Endothelial cell of umbilical vein (primary cell): ENCODE measurements at regions not wholly inside any gene's neighbourhood (a gene's known extent, or its start where the extent isn't known, plus 50 kb on each side); places are given as distances from the start of the nearest gene placed in this dataset.

ENCODE experiments used
- BruUV-seq: library from RNA; stranded (reverse); fragments of 400-500 nt; replicated peaks from 2 replicates; lab custom pipeline; 2021; lab: Mats Ljungman, UMichigan
- CTCF ChIA-PET: fragments of 300-600, 350-600 bp; sonication (Branson Sonifier 250); formaldehyde crosslinking; loops from one replicate; lab custom pipeline; 2021; ENCODE audit warnings: antibody characterized with exemption, inconsistent platforms; lab: Charles Lee
- POLR2A ChIA-PET: fragments of 300-600, 350-600 bp; sonication (Branson Sonifier 250); formaldehyde crosslinking; loops from one replicate; lab custom pipeline; 2021; ENCODE audit warnings: antibody characterized with exemption, inconsistent platforms; lab: Charles Lee
- DNase-seq: peaks from one replicate; pipeline ENCODE4 v3.0.0-alpha.2; 2011; ENCODE audit warnings: low read depth, low spot score
- FAIRE-seq: peaks from 2 replicates; lab custom pipeline; 2011; peaks lifted over from hg19 to GRCh38; lab: Jason Lieb, UNC
- H2AFZ ChIP-seq: 2 replicates; pipeline ENCODE4 v1.6.0; 2012; ENCODE audit warnings: low read depth, low read length, control low read depth, inconsistent platforms
- H3K27ac ChIP-seq: 2 replicates; pipeline ENCODE4 v1.5.1; 2011; ENCODE audit warnings: low read depth, mild to moderate bottlenecking, control low read depth, low read length, moderate library complexity; ENCODE audit not compliant: insufficient read depth
- H3K27me3 ChIP-seq, 2 experiments: 2 replicates each; pipeline versions ENCODE4 v1.6.0 to v1.6.1; 2011; ENCODE audit warnings: low read length in 2 of 2, mixed read lengths in 1 of 2; ENCODE audit not compliant: control insufficient read depth in 2 of 2, insufficient read depth in 2 of 2
- H3K36me3 ChIP-seq, 2 experiments: 2 replicates in 1 of 2; 3 replicates in 1 of 2; pipeline ENCODE4 v1.5.1; 2011; ENCODE audit warnings: low read length in 2 of 2, mild to moderate bottlenecking in 1 of 2, moderate library complexity in 1 of 2; ENCODE audit not compliant: control insufficient read depth in 2 of 2, insufficient read depth in 2 of 2; ENCODE audit errors: extremely low read depth in 1 of 2
- H3K4me1 ChIP-seq: 3 replicates; pipeline ENCODE4 v1.5.1; 2011; ENCODE audit warnings: mild to moderate bottlenecking, low read length; ENCODE audit not compliant: control insufficient read depth, insufficient read depth; ENCODE audit errors: extremely low read depth
- H3K4me2 ChIP-seq: 2 replicates; pipeline ENCODE4 v1.6.1; 2011; ENCODE audit warnings: low read length, control low read depth, mixed read lengths; ENCODE audit not compliant: insufficient read depth
- H3K4me3 ChIP-seq, 3 experiments: fragments of 200-600 bp in 1 of 3; sonication (generic), shearing (Covaris generic) in 1 of 3; replicated peaks in 1 of 3; 2 replicates each; pipeline ENCODE4 v1.5.1; 2011 to 2016; ENCODE audit warnings: control low read depth in 3 of 3, low read length in 3 of 3, mild to moderate bottlenecking in 2 of 3, inconsistent platforms in 1 of 3, low read depth in 1 of 3, moderate library complexity in 1 of 3; ENCODE audit not compliant: insufficient read depth in 1 of 3
- H3K79me2 ChIP-seq: 2 replicates; pipeline ENCODE4 v1.6.0; 2012; ENCODE audit warnings: low read length, inconsistent platforms; ENCODE audit not compliant: control insufficient read depth, insufficient read depth
- H3K9ac ChIP-seq: replicated peaks from 2 replicates; pipeline ENCODE3; 2011; ENCODE audit warnings: low read length, control low read depth; ENCODE audit not compliant: insufficient read depth; ENCODE audit errors: extremely low read depth
- H3K9me1 ChIP-seq: replicated peaks from 3 replicates; pipeline ENCODE4 v1.6.0; 2011; ENCODE audit warnings: mild to moderate bottlenecking, low read length; ENCODE audit not compliant: control insufficient read depth, insufficient read depth; ENCODE audit errors: extremely low read depth
- H3K9me3 ChIP-seq: replicated peaks from 2 replicates; pipeline ENCODE4 v1.5.1; 2012; ENCODE audit warnings: low read length, inconsistent platforms; ENCODE audit not compliant: control insufficient read depth, insufficient read depth
- H4K20me1 ChIP-seq: replicated peaks from 2 replicates; pipeline ENCODE3; 2011; ENCODE audit warnings: mild to moderate bottlenecking, low read length; ENCODE audit not compliant: control insufficient read depth, insufficient read depth; ENCODE audit errors: extremely low read depth
- CTCF ChIP-seq, 2 donors: IDR thresholded peaks; 1 replicate in 1 of 2; 2 replicates in 1 of 2; pipeline ENCODE4 v1.5.1; 2011; ENCODE audit warnings: low read length in 2 of 2, mild to moderate bottlenecking in 2 of 2, moderate library complexity in 2 of 2, control low read depth in 1 of 2, inconsistent platforms in 1 of 2, low read depth in 1 of 2; ENCODE audit not compliant: insufficient read depth in 1 of 2; ENCODE audit errors: extremely low read depth in 1 of 2
- EZH2 ChIP-seq: IDR thresholded peaks from 2 replicates; pipeline ENCODE4 v1.6.1; 2012; ENCODE audit warnings: borderline replicate concordance, low read depth, mild to moderate bottlenecking, moderate library complexity, low read length, inconsistent platforms; ENCODE audit not compliant: severe bottlenecking
- FOS ChIP-seq: IDR thresholded peaks from 2 replicates; pipeline ENCODE4 v1.6.1; 2011; ENCODE audit warnings: mild to moderate bottlenecking, low read length, moderate library complexity, borderline replicate concordance; ENCODE audit not compliant: insufficient read depth
- GATA2 ChIP-seq: IDR thresholded peaks from 2 replicates; pipeline ENCODE4 v1.7.0; 2011; ENCODE audit warnings: low read depth, mild to moderate bottlenecking, moderate library complexity, mixed read lengths, low read length; ENCODE audit not compliant: insufficient read length, insufficient read depth
- JUN ChIP-seq: IDR thresholded peaks from 2 replicates; pipeline ENCODE4 v1.6.1; 2011; ENCODE audit warnings: borderline replicate concordance, low read depth; ENCODE audit not compliant: insufficient read length, insufficient read depth
- MAX ChIP-seq: IDR thresholded peaks from 2 replicates; pipeline ENCODE4 v1.6.1; 2011; ENCODE audit not compliant: insufficient read depth, insufficient read length
- MYC ChIP-seq: IDR thresholded peaks from one replicate; pipeline ENCODE4 v1.6.1; 2011; ENCODE audit warnings: mild to moderate bottlenecking, low read depth, low read length
- POLR2A ChIP-seq: IDR thresholded peaks from 2 replicates; pipeline ENCODE4 v1.6.1; 2012; ENCODE audit warnings: low read depth, mild to moderate bottlenecking, control low read depth, low read length
- POLR2AphosphoS5 ChIP-seq: IDR thresholded peaks from 2 replicates; pipeline ENCODE4 v1.6.1; 2012; ENCODE audit warnings: low read depth, mild to moderate bottlenecking, control low read depth, low read length, moderate library complexity; ENCODE audit not compliant: insufficient read depth
- dilution Hi-C: fragments of 300-500 bp; cut with MboI; formaldehyde crosslinking; loops from one replicate; pipeline ENCODE4 v1.15.0; 2019; ENCODE audit warnings: low sequenced_read_pairs; ENCODE audit not compliant: extremely low pct_ligation_motif_present
- intact Hi-C: fragments of 100-400 bp; cut with micrococcal nuclease; formaldehyde crosslinking; loops from one replicate; pipeline ENCODE4 v1.10.0; 2022

DNA sequence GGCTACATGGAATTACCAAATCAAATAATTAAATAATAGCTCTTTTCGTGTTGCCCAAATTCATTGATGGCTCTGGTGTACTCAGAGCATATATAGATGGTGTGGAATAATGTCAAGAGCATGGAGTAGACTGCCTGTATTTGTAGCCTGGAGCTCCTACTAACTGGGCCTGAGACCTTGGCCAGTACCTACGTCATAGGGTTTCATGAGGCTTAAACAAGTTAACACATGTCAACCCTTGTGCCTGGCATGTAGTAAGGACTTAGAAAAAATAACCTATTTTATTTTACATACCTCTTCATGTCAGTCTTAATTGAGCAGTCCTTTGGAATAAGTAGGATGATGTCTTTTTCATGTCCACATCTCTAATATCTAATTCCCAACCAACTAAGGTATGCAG, 223.7 kb upstream of the DPH6 start:
- Histone ChIP-seq H3K9me1 (no peaks in the 10 kb centered on the region), H3K9ac (no peak overlapping the region), H3K4me1 (no peaks in the 10 kb centered on the region), H3K4me3 (no peak overlapping the region), H3K9me3 (no peaks in the 10 kb centered on the region), H3K4me2 (no peak overlapping the region), H4K20me1 (no peaks in the 10 kb centered on the region), H3K27me3 (no peaks in the 10 kb centered on the region), H2AFZ (no peak overlapping the region), H3K27ac (no peak overlapping the region), H3K36me3 (no peaks in the 10 kb centered on the region), H3K79me2 (no peaks in the 10 kb centered on the region)
- ChIA-PET CTCF (interaction anchor here (1.5 to 3.7 kb wide), 3 partner anchors 13 to 270 kb away, joined by 3 to 14 read pairs (median 5); no protein-coding TSS in a partner anchor), POLR2A (no interaction called here)
- FAIRE-seq (no peak), DNase-seq (no peak)
- dilution Hi-C loops: no loop called here
- TF ChIP-seq MYC: no peak
- no peak for TF ChIP-seq FOS
- no peak for TF ChIP-seq JUN
- TF ChIP-seq POLR2A: no peak
- no peak for TF ChIP-seq MAX
- TF ChIP-seq GATA2: no peak
- TF ChIP-seq CTCF (IDR thresholded peaks at IDR 0.05; ENCODE audit: extremely low read depth in 1 of 2, insufficient read depth in 1 of 2, low read depth in 1 of 2, low read length in 2 of 2): no peak
- no peak for TF ChIP-seq EZH2
- TF ChIP-seq POLR2AphosphoS5: no peak
- BruUV-seq: no TSS peak
- intact Hi-C loops: no loop called here
